Mammary epithelial cell (primary cell): ENCODE measurements at regions not wholly inside any gene's neighbourhood (a gene's known extent, or its start where the extent isn't known, plus 50 kb on each side); places are given as distances from the start of the nearest gene placed in this dataset.

Experiments used
- EZH2 ChIP-seq: IDR thresholded peaks from 2 replicates; pipeline ENCODE4 v1.6.1; 2012; ENCODE audit warnings: low read length, inconsistent platforms, borderline replicate concordance
- TF ChIP-seq, protein P1 (sequence below), 2 donors: IDR thresholded peaks in 1 of 2; conservative IDR thresholded peaks in 1 of 2; 2 replicates each; pipeline ENCODE4 v1.5.1; 2011 to 2012; ENCODE audit warnings: inconsistent platforms in 2 of 2, low read length in 2 of 2, mild to moderate bottlenecking in 2 of 2, control low read depth in 1 of 2, low read depth in 1 of 2; ENCODE audit not compliant: insufficient read depth in 1 of 2; ENCODE audit errors: extremely low read depth in 1 of 2

DNA sequence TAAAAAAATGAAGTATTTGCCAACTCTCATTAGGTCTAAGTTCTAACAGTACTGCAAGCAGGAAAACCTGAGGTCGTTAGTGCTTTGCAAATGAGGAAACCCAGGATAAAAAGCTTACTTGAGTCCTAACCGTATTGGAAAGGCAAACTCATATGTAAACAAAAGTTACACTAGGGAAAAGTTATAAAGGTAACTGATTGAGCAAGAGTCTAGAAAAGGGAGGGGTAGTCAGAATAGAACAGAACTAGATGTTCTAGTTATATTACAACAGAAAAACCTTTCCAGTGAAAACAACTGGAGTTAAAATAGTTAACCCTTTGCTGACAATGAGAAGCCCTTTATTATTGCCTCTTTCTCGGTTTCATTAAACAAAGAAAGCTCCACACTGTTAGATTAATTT lies 66.4 kb upstream of the MAOA start:
- TF ChIP-seq, protein P1, sequence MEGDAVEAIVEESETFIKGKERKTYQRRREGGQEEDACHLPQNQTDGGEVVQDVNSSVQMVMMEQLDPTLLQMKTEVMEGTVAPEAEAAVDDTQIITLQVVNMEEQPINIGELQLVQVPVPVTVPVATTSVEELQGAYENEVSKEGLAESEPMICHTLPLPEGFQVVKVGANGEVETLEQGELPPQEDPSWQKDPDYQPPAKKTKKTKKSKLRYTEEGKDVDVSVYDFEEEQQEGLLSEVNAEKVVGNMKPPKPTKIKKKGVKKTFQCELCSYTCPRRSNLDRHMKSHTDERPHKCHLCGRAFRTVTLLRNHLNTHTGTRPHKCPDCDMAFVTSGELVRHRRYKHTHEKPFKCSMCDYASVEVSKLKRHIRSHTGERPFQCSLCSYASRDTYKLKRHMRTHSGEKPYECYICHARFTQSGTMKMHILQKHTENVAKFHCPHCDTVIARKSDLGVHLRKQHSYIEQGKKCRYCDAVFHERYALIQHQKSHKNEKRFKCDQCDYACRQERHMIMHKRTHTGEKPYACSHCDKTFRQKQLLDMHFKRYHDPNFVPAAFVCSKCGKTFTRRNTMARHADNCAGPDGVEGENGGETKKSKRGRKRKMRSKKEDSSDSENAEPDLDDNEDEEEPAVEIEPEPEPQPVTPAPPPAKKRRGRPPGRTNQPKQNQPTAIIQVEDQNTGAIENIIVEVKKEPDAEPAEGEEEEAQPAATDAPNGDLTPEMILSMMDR (conservative IDR thresholded peaks at IDR 0.05 in 1 of 2, IDR thresholded peaks at IDR 0.05 in 1 of 2; ENCODE audit: extremely low read depth in 1 of 2, insufficient read depth in 1 of 2, low read depth in 1 of 2, low read length in 2 of 2) = no peak
- no peak for TF ChIP-seq EZH2
